Breast epithelium (tissue), 4 donors: ENCODE measurements at regions not wholly inside any gene's neighbourhood (a gene's known extent, or its start where the extent isn't known, plus 50 kb on each side); places are given as distances from the start of the nearest gene placed in this dataset.

Source experiments
- DNase-seq, 2 donors: peaks; one replicate each; pipeline ENCODE4 v3.0.0-alpha.2; 2019; ENCODE audit warnings: low spot score in 2 of 2
- H3K27ac ChIP-seq, 2 donors: fragments of 200-600 bp; sonication (generic) in 1 of 2; one replicate each; pipeline ENCODE4 v1.5.1; 2016 to 2019; ENCODE audit warnings: mild to moderate bottlenecking in 1 of 2
- H3K27me3 ChIP-seq, 2 donors: fragments of 200-600 bp; sonication (generic) in 1 of 2; one replicate each; pipeline versions ENCODE4 v1.5.1 to v1.6.0; 2017 to 2019; ENCODE audit warnings: control low read depth in 1 of 2, mild to moderate bottlenecking in 1 of 2
- H3K36me3 ChIP-seq: fragments of 200-600 bp; one replicate; pipeline ENCODE4 v1.5.1; 2019
- H3K4me1 ChIP-seq, 2 donors: fragments of 200-600 bp; sonication (generic); one replicate each; pipeline ENCODE4 v1.5.1; 2016 to 2019; ENCODE audit warnings: control low read depth in 1 of 2
- H3K4me3 ChIP-seq, 3 donors: fragments of 200-600 bp; sonication (generic); 1 replicate in 2 of 3; 2 replicates in 1 of 3; pipeline ENCODE4 v1.5.1; 2016 to 2019; ENCODE audit warnings: mild to moderate bottlenecking in 3 of 3, moderate library complexity in 2 of 3
- H3K9me3 ChIP-seq, 2 donors: fragments of 200-600 bp; sonication (generic) in 1 of 2; one replicate each; pipeline ENCODE4 v1.5.1; 2016 to 2019; ENCODE audit warnings: control low read depth in 1 of 2
- POLR2A ChIP-seq: fragments of 450-650 bp; IDR thresholded peaks from one replicate; pipeline ENCODE4 v1.6.1; 2016; ENCODE audit warnings: antibody characterized with exemption, mild to moderate bottlenecking, moderate library complexity
- POLR2AphosphoS5 ChIP-seq, 3 donors: sonication (generic); formaldehyde crosslinking; IDR thresholded peaks; one replicate each; pipeline ENCODE4 v1.6.1; 2017; ENCODE audit warnings: antibody characterized with exemption in 3 of 3
- intact Hi-C: fragments of 100-400 bp; cut with DNase I; formaldehyde crosslinking; loops from one replicate; pipeline ENCODE4 v1.15.1; 2023; ENCODE audit warnings: low total_unique reads
- TF ChIP-seq, protein P1 (sequence below), 3 donors: fragments of 450-650 bp; IDR thresholded peaks; one replicate each; pipeline ENCODE4 v1.5.1; 2016 to 2017; ENCODE audit warnings: antibody characterized with exemption in 3 of 3, mild to moderate bottlenecking in 3 of 3, moderate library complexity in 3 of 3

DNA sequence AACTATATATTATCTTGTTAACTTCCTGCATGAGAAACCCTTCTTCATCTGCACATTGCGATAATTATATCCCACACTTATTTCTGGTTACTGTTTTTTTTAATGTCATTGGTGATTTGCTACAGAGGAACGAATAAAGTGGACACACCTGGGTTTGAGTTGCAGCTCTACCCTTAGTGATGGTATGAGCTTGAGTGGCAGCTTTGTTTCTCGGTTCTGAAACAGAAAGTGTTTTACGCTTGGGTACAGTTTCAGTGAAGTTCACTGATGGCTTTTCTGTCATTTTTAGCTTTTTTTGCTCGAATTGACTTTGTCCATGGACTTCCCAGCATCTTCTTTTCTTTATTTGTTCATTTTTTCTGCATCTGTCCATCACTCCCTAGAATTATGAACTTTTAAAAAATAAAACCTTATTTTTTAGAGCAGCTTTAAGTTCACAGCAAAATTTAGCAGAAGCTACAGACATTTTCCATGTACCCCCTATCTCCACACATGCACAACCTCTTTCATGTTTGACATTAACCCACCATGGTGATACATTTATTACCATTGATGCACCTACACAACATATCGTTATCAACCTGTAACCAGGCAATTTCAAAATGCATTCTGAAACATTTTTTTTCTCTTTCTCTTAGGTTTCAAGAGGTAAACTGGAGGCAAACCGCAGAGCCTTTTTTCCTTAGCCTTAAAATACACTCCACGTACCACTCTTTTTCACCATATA is 1041.6 kb upstream of the PRKX start:
- no peak for DNase-seq
- no peak overlapping the region for H3K27ac ChIP-seq
- no peak overlapping the region for H3K4me3 ChIP-seq
- no peaks in the 10 kb centered on the region for H3K4me1 ChIP-seq
- TF ChIP-seq POLR2A (no peak), POLR2AphosphoS5 (IDR thresholded peaks at IDR 0.05) (no peak)
- TF ChIP-seq, protein P1, sequence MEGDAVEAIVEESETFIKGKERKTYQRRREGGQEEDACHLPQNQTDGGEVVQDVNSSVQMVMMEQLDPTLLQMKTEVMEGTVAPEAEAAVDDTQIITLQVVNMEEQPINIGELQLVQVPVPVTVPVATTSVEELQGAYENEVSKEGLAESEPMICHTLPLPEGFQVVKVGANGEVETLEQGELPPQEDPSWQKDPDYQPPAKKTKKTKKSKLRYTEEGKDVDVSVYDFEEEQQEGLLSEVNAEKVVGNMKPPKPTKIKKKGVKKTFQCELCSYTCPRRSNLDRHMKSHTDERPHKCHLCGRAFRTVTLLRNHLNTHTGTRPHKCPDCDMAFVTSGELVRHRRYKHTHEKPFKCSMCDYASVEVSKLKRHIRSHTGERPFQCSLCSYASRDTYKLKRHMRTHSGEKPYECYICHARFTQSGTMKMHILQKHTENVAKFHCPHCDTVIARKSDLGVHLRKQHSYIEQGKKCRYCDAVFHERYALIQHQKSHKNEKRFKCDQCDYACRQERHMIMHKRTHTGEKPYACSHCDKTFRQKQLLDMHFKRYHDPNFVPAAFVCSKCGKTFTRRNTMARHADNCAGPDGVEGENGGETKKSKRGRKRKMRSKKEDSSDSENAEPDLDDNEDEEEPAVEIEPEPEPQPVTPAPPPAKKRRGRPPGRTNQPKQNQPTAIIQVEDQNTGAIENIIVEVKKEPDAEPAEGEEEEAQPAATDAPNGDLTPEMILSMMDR (IDR thresholded peaks at IDR 0.05), result no peak
- H3K27me3 ChIP-seq, result peaks cover 0 to 3% of the 10 kb centered on the region in 2 donors
- intact Hi-C loops, result no loop called here
- no peaks in the 10 kb centered on the region for H3K36me3 ChIP-seq
- no peaks in the 10 kb centered on the region for H3K9me3 ChIP-seq

DNA sequence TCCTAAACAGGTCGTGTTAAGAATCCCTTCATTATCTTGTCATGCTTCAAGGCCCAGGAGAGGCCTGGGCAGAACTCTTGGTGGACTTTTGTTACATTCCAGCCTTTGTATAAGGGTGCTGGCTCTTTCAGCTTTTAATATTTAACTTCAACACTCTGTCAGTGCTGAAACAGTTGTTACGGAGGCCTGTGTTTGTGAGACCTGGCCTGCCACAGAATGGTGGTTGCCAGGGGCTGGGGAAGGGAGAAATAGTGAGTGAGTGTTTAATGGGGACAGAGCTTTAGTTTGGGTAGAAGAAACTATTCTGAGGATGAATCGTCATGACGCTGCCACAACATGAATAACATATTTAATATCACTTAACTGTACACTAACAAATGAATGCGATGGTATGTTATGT is 1027.6 kb upstream of the PRKX start:
- no peaks in the 10 kb centered on the region for H3K4me1 ChIP-seq
- no peaks in the 10 kb centered on the region for H3K36me3 ChIP-seq
- intact Hi-C loops, result no loop called here
- no peak overlapping the region for H3K4me3 ChIP-seq
- DNase-seq, result no peak
- TF ChIP-seq POLR2AphosphoS5 (IDR thresholded peaks at IDR 0.05) (no peak), POLR2A (no peak)
- TF ChIP-seq, protein P1 (IDR thresholded peaks at IDR 0.05), result no peak
- no peaks in the 10 kb centered on the region for H3K9me3 ChIP-seq
- H3K27me3 ChIP-seq, result no peaks in the 10 kb centered on the region
- no peak overlapping the region for H3K27ac ChIP-seq

DNA sequence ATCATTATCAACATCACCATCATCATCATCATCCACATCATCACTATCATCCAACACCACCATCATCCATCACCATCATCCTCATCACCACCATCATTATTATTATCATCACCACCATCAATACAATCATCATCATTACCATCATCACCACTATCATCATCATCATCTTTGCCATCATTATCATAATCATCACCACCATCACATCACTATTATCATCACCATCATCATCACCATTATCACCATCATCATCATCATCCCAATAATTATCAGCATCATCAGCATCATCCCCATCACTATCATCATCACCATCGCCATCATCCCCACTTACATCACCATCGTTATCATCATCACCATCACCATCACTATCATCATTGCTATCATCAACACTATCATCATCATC is 1021.9 kb upstream of the PRKX start:
- no peaks in the 10 kb centered on the region for H3K4me1 ChIP-seq
- no peak overlapping the region for H3K4me3 ChIP-seq
- intact Hi-C loops, result no loop called here
- H3K27ac ChIP-seq, result no peak overlapping the region
- H3K36me3 ChIP-seq, result no peaks in the 10 kb centered on the region
- DNase-seq, result no peak
- H3K27me3 ChIP-seq, result no peaks in the 10 kb centered on the region
- no peaks in the 10 kb centered on the region for H3K9me3 ChIP-seq
- no peak for TF ChIP-seq POLR2A
- TF ChIP-seq POLR2AphosphoS5 (IDR thresholded peaks at IDR 0.05), result no peak
- TF ChIP-seq, protein P1 (IDR thresholded peaks at IDR 0.05), result no peak

DNA sequence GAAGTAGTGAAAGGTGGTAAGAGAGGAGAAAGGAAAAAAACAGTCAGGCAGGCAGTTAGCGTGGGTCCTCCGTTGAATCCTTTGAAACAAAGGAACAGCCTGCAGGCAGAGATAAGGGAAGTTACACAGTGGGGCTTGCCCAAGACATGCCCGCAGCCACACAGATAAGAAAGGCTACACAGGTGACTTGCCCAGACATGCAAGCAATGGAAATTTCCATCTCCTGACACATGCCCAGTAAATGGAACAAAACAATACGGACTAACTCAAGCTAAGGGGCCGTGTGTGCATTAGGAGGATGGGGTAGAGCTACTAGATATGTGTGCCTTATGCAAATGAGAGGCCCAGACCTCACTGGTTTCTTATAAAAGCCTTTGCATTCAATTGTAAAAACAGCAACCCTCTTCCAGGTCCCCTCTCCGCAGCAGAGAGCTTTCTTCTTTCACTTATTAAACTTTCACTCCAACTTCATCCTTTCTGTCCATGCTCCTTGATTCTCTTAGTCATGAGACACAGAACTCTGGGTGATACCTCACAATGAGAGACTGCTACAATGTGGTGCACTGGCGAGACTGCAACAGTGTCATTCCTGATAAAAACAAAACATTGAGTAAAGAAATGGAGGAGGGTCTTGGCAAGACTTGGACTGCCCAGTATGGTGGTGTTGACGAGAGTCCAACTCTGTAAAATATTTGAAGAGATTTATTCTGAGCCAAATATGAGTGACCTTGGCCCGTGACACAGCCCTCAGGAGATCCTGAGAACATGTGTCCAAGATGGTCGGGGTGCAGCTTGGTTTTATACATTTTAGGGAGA is 997.4 kb upstream of the PRKX start:
- no peaks in the 10 kb centered on the region for H3K4me1 ChIP-seq
- intact Hi-C loops, result no loop called here
- DNase-seq, result no peak

More for the DNA sequence above, 997.4 kb upstream of the PRKX start:
- Histone ChIP-seq H3K36me3 (no peaks in the 10 kb centered on the region), H3K27ac (no peak overlapping the region), H3K9me3 (no peaks in the 10 kb centered on the region), H3K27me3 (no peaks in the 10 kb centered on the region), H3K4me3 (no peak overlapping the region)
- TF ChIP-seq, protein P1 (IDR thresholded peaks at IDR 0.05), result no peak
- TF ChIP-seq POLR2A, result no peak
- no peak for TF ChIP-seq POLR2AphosphoS5 (IDR thresholded peaks at IDR 0.05)
